Stimulated activated CD8-positive, alpha-beta memory T cell treated with anti-CD3 and anti-CD28 coated beads, Interleukin-15, amount 100 ng/mL, for 48 hours (primary cell): ENCODE measurements at regions not wholly inside any gene's neighbourhood (a gene's known extent, or its start where the extent isn't known, plus 50 kb on each side); places are given as distances from the start of the nearest gene placed in this dataset.
"Not testable (repeated sequence)": the region's sequence is repeated elsewhere in the genome, so short reads cannot be mapped to it uniquely, and the experiment has no call there.

Source experiments
- DNase-seq, 2 donors: peaks; one replicate each; pipeline ENCODE4 v3.0.0-alpha.2; 2020; ENCODE audit warnings: low read depth in 2 of 2

- DNase-seq: no peak
These were observed 263.3 kb downstream of the TSN start for GRCh38 chr2:122018736-122019135.

- no peak for DNase-seq
These were observed 264.3 kb downstream of the TSN start for GRCh38 chr2:122019724-122020123.

GRCh38 chr2:122020377-122020776 is 264.9 kb downstream of the TSN start:
- DNase-seq: no peak

- no peak for DNase-seq
These were observed 266.5 kb downstream of the TSN start for GRCh38 chr2:122021941-122022340.

GRCh38 chr2:122022531-122022930 is 267.1 kb downstream of the TSN start:
- no peak for DNase-seq

- no peak for DNase-seq
These were observed 267.8 kb downstream of the TSN start for GRCh38 chr2:122023059-122023864.

- DNase-seq: no peak
These were observed 272.2 kb downstream of the TSN start for GRCh38 chr2:122027510-122028217.

- DNase-seq: no peak
These were observed 273.1 kb downstream of the TSN start for GRCh38 chr2:122028371-122029100.

GRCh38 chr2:122029456-122029855 is 274.0 kb downstream of the TSN start:
- DNase-seq: no peak

GRCh38 chr2:122029945-122030344 is 274.5 kb downstream of the TSN start:
- no peak for DNase-seq

GRCh38 chr2:122031544-122032263 is 276.3 kb downstream of the TSN start:
- DNase-seq: no peak

- DNase-seq: no peak
These were observed 276.8 kb downstream of the TSN start for GRCh38 chr2:122032264-122032645.

GRCh38 chr2:122033778-122034177 is 278.3 kb downstream of the TSN start:
- DNase-seq: no peak

- DNase-seq: no peak
These were observed 278.9 kb downstream of the TSN start for GRCh38 chr2:122034344-122034743.

- DNase-seq: no peak
These were observed 279.3 kb downstream of the TSN start for GRCh38 chr2:122034777-122035176.

GRCh38 chr2:122038816-122039215 is 283.4 kb downstream of the TSN start:
- not testable (repeated sequence) for DNase-seq

- DNase-seq: no peak
These were observed 286.0 kb downstream of the TSN start for GRCh38 chr2:122041455-122041854.

- not testable (repeated sequence) for DNase-seq
These were observed 296.2 kb downstream of the TSN start for GRCh38 chr2:122051659-122052058.

- no peak for DNase-seq
These were observed 300.1 kb downstream of the TSN start for GRCh38 chr2:122055521-122055931.

GRCh38 chr2:122056853-122057252 is 301.4 kb downstream of the TSN start:
- DNase-seq: no peak

GRCh38 chr2:122061206-122061605 is 305.8 kb downstream of the TSN start:
- DNase-seq: no peak

- DNase-seq: no peak
These were observed 306.4 kb downstream of the TSN start for GRCh38 chr2:122061831-122062230.
